ENCODE measurements at regions not wholly inside any gene's neighbourhood (a gene's known extent, or its start where the extent isn't known, plus 50 kb on each side); places are given as distances from the start of the nearest gene placed in this dataset.
A peak's percentile ranks its signal among the peaks of the same experiment; 100 is the strongest.

GRCh38 chr1:55402671-55403464 lies 187.7 kb upstream of the USP24 start:
- no peak for TF ChIP-seq CTCF (conservative IDR thresholded peaks at IDR 0.05; ENCODE audit: low read depth, low read length)
- no peak for TF ChIP-seq EZH2phosphoT487 (IDR thresholded peaks at IDR 0.05; ENCODE audit: borderline replicate concordance, low read length)
- no peak for TF ChIP-seq EZH2 (IDR thresholded peaks at IDR 0.05; ENCODE audit: low read length, unreplicated experiment)
- Histone ChIP-seq H4K20me1 (ENCODE audit: low read length) (no peaks in the 10 kb centered on the region), H3K4me3 (ENCODE audit: low read length) (no peak overlapping the region), H2AFZ (ENCODE audit: low read length) (no peak overlapping the region), H3K79me2 (ENCODE audit: low read length) (no peaks in the 10 kb centered on the region), H3K4me1 (ENCODE audit: insufficient read depth, low read length) (peaks cover 11% of the 10 kb centered on the region; the same call in 1 of the 2 replicates), H3K9me3 (ENCODE audit: low read length) (no peaks in the 10 kb centered on the region), H3K36me3 (ENCODE audit: low read depth, low read length) (no peaks in the 10 kb centered on the region; the same call in 1 of the 2 replicates), H3K9me2 (replicated peaks; ENCODE audit: low read length) (no peaks in the 10 kb centered on the region), H3K27me3 (ENCODE audit: low read length) (no peaks in the 10 kb centered on the region), H3K27ac (ENCODE audit: low read length) (no peak overlapping the region), H3K4me2 (ENCODE audit: low read length) (no peak overlapping the region), H3F3A (ENCODE audit: low read length, unreplicated experiment) (no peaks in the 10 kb centered on the region), H3K9ac (ENCODE audit: low read length) (no peak overlapping the region)
- intact Hi-C loops (cut with micrococcal nuclease), result no loop called here
- ATAC-seq (peak; percentile 67), DNase-seq (peak; percentile 64)
- no TSS peak for BruUV-seq (replicated peaks)
- POLR2A ChIA-PET (ENCODE audit: unreplicated experiment), result no interaction called here
- CTCF ChIA-PET, result interaction anchor here (0.8 kb wide), 1 partner anchor 27 kb away, joined by 3 read pairs; no protein-coding TSS in a partner anchor

- CTCF ChIA-PET, result interaction anchor here (0.8 kb wide), 1 partner anchor 26 kb away, joined by 3 read pairs; no protein-coding TSS in a partner anchor
- no peak overlapping the region for H3K4me2 ChIP-seq (ENCODE audit: low read length)
- H4K20me1 ChIP-seq (ENCODE audit: low read length), result no peaks in the 10 kb centered on the region
- no TSS peak for BruUV-seq (replicated peaks)
- intact Hi-C loops (cut with micrococcal nuclease), result no loop called here
- TF ChIP-seq EZH2phosphoT487 (IDR thresholded peaks at IDR 0.05; ENCODE audit: borderline replicate concordance, low read length), result no peak
- TF ChIP-seq EZH2 (IDR thresholded peaks at IDR 0.05; ENCODE audit: low read length, unreplicated experiment), result no peak
- TF ChIP-seq CTCF (conservative IDR thresholded peaks at IDR 0.05; ENCODE audit: low read depth, low read length), result no peak
- no peaks in the 10 kb centered on the region for H3K9me3 ChIP-seq (ENCODE audit: low read length)
- POLR2A ChIA-PET (ENCODE audit: unreplicated experiment), result no interaction called here
- H3F3A ChIP-seq (ENCODE audit: low read length, unreplicated experiment), result no peaks in the 10 kb centered on the region
- H3K79me2 ChIP-seq (ENCODE audit: low read length), result no peaks in the 10 kb centered on the region
- H3K27ac ChIP-seq (ENCODE audit: low read length), result no peak overlapping the region
- H3K27me3 ChIP-seq (ENCODE audit: low read length), result no peaks in the 10 kb centered on the region
- peaks cover 11% of the 10 kb centered on the region; the same call in 1 of the 2 replicates for H3K4me1 ChIP-seq (ENCODE audit: insufficient read depth, low read length)
- no peak for DNase-seq
- no peaks in the 10 kb centered on the region; the same call in 1 of the 2 replicates for H3K36me3 ChIP-seq (ENCODE audit: low read depth, low read length)
- H2AFZ ChIP-seq (ENCODE audit: low read length), result no peak overlapping the region
- ATAC-seq, result 0 out of 2 replicates have a peak, but pooled peaks have one; percentile 15
- H3K9me2 ChIP-seq (replicated peaks; ENCODE audit: low read length), result no peaks in the 10 kb centered on the region
- no peak overlapping the region for H3K9ac ChIP-seq (ENCODE audit: low read length)
- no peak overlapping the region for H3K4me3 ChIP-seq (ENCODE audit: low read length)
Observed at GRCh38 chr1:55402142-55402541, 187.0 kb upstream of the USP24 start.

GRCh38 chr1:55400508-55400907 lies 185.3 kb upstream of the USP24 start:
- TF ChIP-seq EZH2phosphoT487 (IDR thresholded peaks at IDR 0.05; ENCODE audit: borderline replicate concordance, low read length) (no peak), EZH2 (IDR thresholded peaks at IDR 0.05; ENCODE audit: low read length, unreplicated experiment) (no peak), CTCF (conservative IDR thresholded peaks at IDR 0.05; ENCODE audit: low read depth, low read length) (no peak)
- no peaks in the 10 kb centered on the region for H3K9me2 ChIP-seq (replicated peaks; ENCODE audit: low read length)
- intact Hi-C loops (cut with micrococcal nuclease), result no loop called here
- no peak overlapping the region for H3K9ac ChIP-seq (ENCODE audit: low read length)
- no peaks in the 10 kb centered on the region for H3F3A ChIP-seq (ENCODE audit: low read length, unreplicated experiment)
- no peak overlapping the region for H3K4me3 ChIP-seq (ENCODE audit: low read length)
- ATAC-seq, result no peak
- H4K20me1 ChIP-seq (ENCODE audit: low read length), result no peaks in the 10 kb centered on the region
- H3K27me3 ChIP-seq (ENCODE audit: low read length), result no peaks in the 10 kb centered on the region
- H3K9me3 ChIP-seq (ENCODE audit: low read length), result no peaks in the 10 kb centered on the region
- no peak overlapping the region for H3K4me2 ChIP-seq (ENCODE audit: low read length)
- POLR2A ChIA-PET (ENCODE audit: unreplicated experiment), result no interaction called here
- peaks cover 11% of the 10 kb centered on the region; the same call in 1 of the 2 replicates for H3K4me1 ChIP-seq (ENCODE audit: insufficient read depth, low read length)
- no peak overlapping the region for H3K27ac ChIP-seq (ENCODE audit: low read length)
- no peak overlapping the region for H2AFZ ChIP-seq (ENCODE audit: low read length)
- H3K79me2 ChIP-seq (ENCODE audit: low read length), result no peaks in the 10 kb centered on the region
- no TSS peak for BruUV-seq (replicated peaks)
- no peaks in the 10 kb centered on the region; the same call in 1 of the 2 replicates for H3K36me3 ChIP-seq (ENCODE audit: low read depth, low read length)
- CTCF ChIA-PET, result no interaction called here
- no peak for DNase-seq
